ENCODE measurements at regions not wholly inside any gene's neighbourhood (a gene's known extent, or its start where the extent isn't known, plus 50 kb on each side); places are given as distances from the start of the nearest gene placed in this dataset. TPM values are rescaled to one million over a fixed set of nuclear protein-coding genes. Genes with fewer than 3 reads are reported as not detected.

GRCh38 chr12:88634008-88634407, 53.7 kb upstream of the KITLG start:
- Histone ChIP-seq H2AFZ (replicated peaks) (no peak overlapping the region), H4K20me1 (ENCODE audit: low read depth) (no peaks in the 10 kb centered on the region), H3K27me3 (no peaks in the 10 kb centered on the region), H3K9me3 (ENCODE audit: low read depth) (no peaks in the 10 kb centered on the region), H3K4me2 (no peak overlapping the region), H3K27ac (no peak overlapping the region), H3K36me3 (no peaks in the 10 kb centered on the region), H3K79me2 (ENCODE audit: low read depth) (no peaks in the 10 kb centered on the region), H3K4me3 (no peak overlapping the region), H3K9ac (no peak overlapping the region), H3K4me1 (no peaks in the 10 kb centered on the region), H3F3A (ENCODE audit: low read depth) (no peaks in the 10 kb centered on the region)
- Mint-ChIP-seq H3K27ac (no peak overlapping the region), H3K27me3 (ENCODE audit: insufficient read depth, low read depth) (no peaks in the 10 kb centered on the region), H3K9me3 (no peaks in the 10 kb centered on the region), H3K4me3 (no peak overlapping the region), H3K4me1 (peaks cover 3% of the 10 kb centered on the region), H3K36me3 (no peaks in the 10 kb centered on the region)
- TF ChIP-seq CTCF (IDR thresholded peaks at IDR 0.05): no peak
- no peak for TF ChIP-seq EZH2 (IDR thresholded peaks at IDR 0.05)
- no peak for TF ChIP-seq EZH2phosphoT487 (IDR thresholded peaks at IDR 0.05)
- DNase-seq (ENCODE audit: low spot score): no peak

GRCh38 chr12:88633312-88633711, 53.0 kb upstream of the KITLG start:
- Mint-ChIP-seq H3K4me3 (no peak overlapping the region), H3K4me1 (peaks cover under 1% of the 10 kb centered on the region), H3K27me3 (ENCODE audit: insufficient read depth, low read depth) (no peaks in the 10 kb centered on the region), H3K36me3 (no peaks in the 10 kb centered on the region), H3K27ac (no peak overlapping the region), H3K9me3 (no peaks in the 10 kb centered on the region)
- no peaks in the 10 kb centered on the region for H3K9me3 ChIP-seq (ENCODE audit: low read depth)
- H3K4me2 ChIP-seq: no peak overlapping the region
- H4K20me1 ChIP-seq (ENCODE audit: low read depth): no peaks in the 10 kb centered on the region
- DNase-seq (ENCODE audit: low spot score): no peak
- H3K27ac ChIP-seq: no peak overlapping the region
- no peaks in the 10 kb centered on the region for H3K27me3 ChIP-seq
- H3K79me2 ChIP-seq (ENCODE audit: low read depth): no peaks in the 10 kb centered on the region
- no peaks in the 10 kb centered on the region for H3F3A ChIP-seq (ENCODE audit: low read depth)
- no peaks in the 10 kb centered on the region for H3K36me3 ChIP-seq
- no peaks in the 10 kb centered on the region for H3K4me1 ChIP-seq
- no peak overlapping the region for H3K4me3 ChIP-seq
- TF ChIP-seq CTCF (IDR thresholded peaks at IDR 0.05) (peak; percentile 53), EZH2 (IDR thresholded peaks at IDR 0.05) (no peak), EZH2phosphoT487 (IDR thresholded peaks at IDR 0.05) (no peak)
- H2AFZ ChIP-seq (replicated peaks): no peak overlapping the region
- no peak overlapping the region for H3K9ac ChIP-seq

DNA sequence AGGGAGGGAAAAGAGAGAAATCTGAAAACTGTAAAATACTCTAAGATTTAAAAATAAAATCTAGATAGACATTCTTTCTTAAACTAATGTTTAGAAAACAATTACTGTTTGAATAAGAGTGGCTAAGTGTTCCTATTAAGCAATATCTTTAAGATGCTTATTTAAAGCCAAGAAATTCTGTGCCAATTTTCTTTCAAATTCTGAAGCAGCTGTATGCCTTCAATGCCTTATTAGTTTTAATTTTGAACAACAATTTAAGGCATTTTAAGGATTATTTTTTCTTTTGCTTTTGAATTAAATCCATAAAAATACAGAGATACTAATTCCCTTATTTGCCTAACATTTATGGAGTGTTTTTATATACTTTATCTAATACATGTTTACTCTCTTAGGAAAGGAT, 50.3 kb upstream of the KITLG start:
- TF ChIP-seq EZH2 (IDR thresholded peaks at IDR 0.05) (no peak), CTCF (IDR thresholded peaks at IDR 0.05) (no peak), EZH2phosphoT487 (IDR thresholded peaks at IDR 0.05) (no peak)
- Mint-ChIP-seq H3K4me3 (no peak overlapping the region), H3K4me1 (peaks cover 3% of the 10 kb centered on the region), H3K27me3 (ENCODE audit: insufficient read depth, low read depth) (no peaks in the 10 kb centered on the region), H3K27ac (no peak overlapping the region), H3K36me3 (no peaks in the 10 kb centered on the region), H3K9me3 (no peaks in the 10 kb centered on the region)
- H3K9me3 ChIP-seq (ENCODE audit: low read depth): no peaks in the 10 kb centered on the region
- no peak overlapping the region for H2AFZ ChIP-seq (replicated peaks)
- no peaks in the 10 kb centered on the region for H3K79me2 ChIP-seq (ENCODE audit: low read depth)
- DNase-seq (ENCODE audit: low spot score): no peak
- no peaks in the 10 kb centered on the region for H3K36me3 ChIP-seq
- no peak overlapping the region for H3K27ac ChIP-seq
- no peaks in the 10 kb centered on the region for H3K27me3 ChIP-seq
- no peak overlapping the region for H3K9ac ChIP-seq
- no peaks in the 10 kb centered on the region for H4K20me1 ChIP-seq (ENCODE audit: low read depth)
- no peaks in the 10 kb centered on the region for H3K4me1 ChIP-seq
- no peak overlapping the region for H3K4me3 ChIP-seq
- H3K4me2 ChIP-seq: no peak overlapping the region
- H3F3A ChIP-seq (ENCODE audit: low read depth): no peaks in the 10 kb centered on the region

Small RNAs in the stretch of these regions (small RNA-seq; reads per million reads assigned to genes)
- not detected for gene RNU7-120P
